Astrocyte of the spinal cord (primary cell): ENCODE measurements at regions not wholly inside any gene's neighbourhood (a gene's known extent, or its start where the extent isn't known, plus 50 kb on each side); places are given as distances from the start of the nearest gene placed in this dataset.

Source experiments
- DNase-seq: peaks from one replicate; pipeline ENCODE4 v3.0.0; 2011; ENCODE audit warnings: low read depth, low spot score
- H3K4me3 ChIP-seq: 2 replicates; pipeline ENCODE4 v1.5.1; 2011; ENCODE audit warnings: low read depth, mild to moderate bottlenecking, low read length, moderate library complexity
- CTCF ChIP-seq: IDR thresholded peaks from 2 replicates; pipeline ENCODE4 v1.5.1; 2012; ENCODE audit warnings: low read depth, mild to moderate bottlenecking, low read length, inconsistent platforms
- in situ Hi-C: cut with HindIII; loops from 2 replicates; pipeline ENCODE4 v1.10.0; 2017; ENCODE audit warnings: low sequenced_read_pairs

DNA sequence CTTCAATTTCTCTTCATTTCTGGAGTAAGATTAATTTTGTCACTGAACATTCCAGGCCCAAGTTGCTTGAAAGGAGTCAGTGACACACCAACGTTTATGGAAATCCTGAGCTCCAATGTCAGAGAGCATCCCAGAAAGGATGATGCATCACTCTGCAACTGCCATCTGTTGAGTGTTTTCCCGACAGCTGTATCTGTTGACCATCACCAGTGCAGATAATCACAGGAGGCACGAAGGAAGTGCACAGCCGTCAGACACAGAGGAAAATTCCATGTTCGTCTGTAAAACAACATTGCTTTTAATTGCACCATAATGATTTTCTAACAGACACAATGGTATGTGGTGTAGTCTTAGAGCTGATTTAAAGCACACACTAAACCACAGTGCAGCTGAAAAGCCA lies 376.7 kb upstream of the ADGRL2 start:
- peak; percentile 4 for DNase-seq
- in situ Hi-C loops: no loop called here
- TF ChIP-seq CTCF: no peak
- no peak overlapping the region for H3K4me3 ChIP-seq

- DNase-seq: peak; percentile 13
- no peak for TF ChIP-seq CTCF
- in situ Hi-C loops: no loop called here
- no peak overlapping the region for H3K4me3 ChIP-seq
Observed at GRCh38 chr1:81420760-81421159, 380.0 kb upstream of the ADGRL2 start.

DNA sequence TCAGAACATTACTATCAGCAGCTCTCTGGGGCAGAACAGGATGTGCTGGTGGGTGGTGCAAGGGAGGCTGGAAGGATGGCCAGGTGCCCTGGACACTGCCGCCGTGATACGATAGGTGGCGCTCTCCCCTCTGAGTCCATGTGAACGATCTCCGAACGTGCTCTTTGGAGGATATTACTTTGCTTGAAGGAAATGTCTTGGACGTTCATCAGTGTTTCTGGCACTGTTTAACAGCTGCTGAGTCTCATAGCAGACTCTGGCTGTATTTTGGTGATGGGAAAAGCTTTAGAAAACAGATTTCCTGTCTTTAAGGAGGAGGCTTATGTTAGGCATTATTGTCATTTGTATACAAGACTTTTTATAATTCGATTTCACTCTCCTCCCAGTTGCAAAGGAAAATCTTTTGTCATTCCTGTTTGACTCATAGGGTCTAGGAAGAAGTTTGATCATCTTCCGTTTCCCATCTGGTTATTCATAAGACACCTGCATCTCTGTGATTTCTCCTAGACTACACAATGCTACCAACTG lies 386.2 kb upstream of the ADGRL2 start:
- no peak for DNase-seq
- no peak overlapping the region for H3K4me3 ChIP-seq
- peak; percentile 61 for TF ChIP-seq CTCF
- in situ Hi-C loops: no loop called here

DNA sequence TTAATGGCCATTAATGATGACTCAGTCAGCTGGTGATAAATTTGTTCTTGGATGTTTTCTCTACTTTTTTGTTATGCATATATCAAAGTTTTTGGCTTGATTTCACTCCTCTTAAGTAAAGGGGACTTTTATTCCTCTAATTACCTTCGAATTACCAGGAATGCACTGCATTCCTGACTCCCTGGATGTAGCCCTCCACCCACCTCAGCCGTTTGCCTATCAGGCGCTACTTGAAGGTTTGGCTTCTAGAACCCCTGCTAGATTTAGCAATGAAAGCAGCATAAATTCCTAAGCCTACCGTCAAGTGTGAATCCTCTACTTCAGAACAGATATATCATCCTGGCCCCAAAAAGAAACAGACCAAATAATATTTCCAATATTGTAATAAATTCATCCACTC lies 387.8 kb upstream of the ADGRL2 start:
- TF ChIP-seq CTCF: no peak
- DNase-seq: no peak
- no peak overlapping the region for H3K4me3 ChIP-seq
- in situ Hi-C loops: no loop called here

GRCh38 chr1:81410941-81411340 lies 389.8 kb upstream of the ADGRL2 start:
- H3K4me3 ChIP-seq: no peak overlapping the region
- DNase-seq: no peak
- in situ Hi-C loops: no loop called here
- no peak for TF ChIP-seq CTCF

DNA sequence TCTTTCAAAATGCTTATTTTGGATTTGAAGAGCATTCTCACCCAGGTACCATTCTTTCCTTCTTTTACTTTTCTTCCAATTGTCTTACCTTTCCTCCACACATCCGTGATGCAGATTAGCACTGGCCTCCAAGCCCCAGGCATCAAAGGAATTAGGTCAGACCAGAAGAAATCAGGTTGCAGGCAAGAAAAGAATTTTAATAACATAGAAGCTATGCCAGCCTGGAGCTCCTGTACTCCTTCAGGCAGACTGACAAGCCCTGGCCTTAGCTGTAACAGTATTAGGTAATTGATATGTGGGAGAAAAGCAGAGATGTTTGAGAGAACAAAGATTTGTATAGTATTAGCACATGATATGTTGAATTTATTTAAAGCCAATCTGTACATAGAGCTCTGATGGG lies 390.4 kb upstream of the ADGRL2 start:
- no peak overlapping the region for H3K4me3 ChIP-seq
- DNase-seq: no peak
- in situ Hi-C loops: no loop called here
- TF ChIP-seq CTCF: no peak

DNA sequence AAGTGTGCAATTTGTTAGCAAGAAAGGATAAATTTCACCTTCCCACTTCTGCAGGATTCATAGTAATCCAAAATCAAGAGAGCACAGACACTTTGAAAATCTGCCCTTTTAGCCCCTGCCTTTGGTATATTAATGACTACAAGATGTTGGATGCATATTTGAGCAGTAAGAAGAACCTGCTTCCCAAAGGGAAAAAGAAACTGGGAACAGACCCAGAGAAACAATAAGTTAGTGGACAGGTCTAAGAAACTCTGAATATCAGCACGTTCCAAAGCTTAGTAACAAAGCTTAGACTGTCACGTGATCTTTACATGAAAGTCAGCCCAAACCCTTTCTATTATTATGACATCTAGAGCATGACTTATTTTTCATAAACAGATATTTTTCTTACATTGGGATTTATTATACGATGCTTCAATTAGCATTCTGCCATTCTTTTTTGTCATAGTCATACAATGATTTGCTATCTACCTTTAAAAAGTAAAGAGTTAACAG lies 390.9 kb upstream of the ADGRL2 start:
- no peak overlapping the region for H3K4me3 ChIP-seq
- in situ Hi-C loops: no loop called here
- DNase-seq: no peak
- no peak for TF ChIP-seq CTCF
